ENCODE measurements at regions not wholly inside any gene's neighbourhood (a gene's known extent, or its start where the extent isn't known, plus 50 kb on each side); places are given as distances from the start of the nearest gene placed in this dataset.

GRCh38 chr11:134575504-134576230 is 163.6 kb upstream of the B3GAT1 start:
- peak; percentile 38 for DNase-seq (ENCODE audit: low spot score)

DNA sequence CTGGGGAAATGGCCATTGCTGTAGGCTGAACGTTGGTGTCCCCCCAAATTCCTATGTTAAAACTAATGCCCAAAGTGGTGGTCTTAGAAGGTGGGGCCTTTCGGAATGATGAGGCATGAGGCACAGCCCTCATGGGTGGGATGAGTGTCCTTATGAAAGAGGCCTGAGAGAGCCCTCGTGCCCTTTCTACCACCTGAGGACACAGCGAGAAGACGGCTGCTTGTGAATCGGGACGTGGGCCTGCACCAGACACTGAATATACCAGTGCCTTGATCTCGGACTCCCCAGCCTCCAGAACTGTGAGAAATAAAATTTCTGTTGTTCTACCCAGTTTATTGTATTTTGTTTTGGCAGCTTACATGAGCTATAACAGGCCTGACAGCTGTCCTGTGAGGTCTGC is 162.9 kb upstream of the B3GAT1 start:
- DNase-seq (ENCODE audit: low spot score): peak; percentile 36

- DNase-seq (ENCODE audit: low spot score): peak; percentile 17
These were observed 162.4 kb upstream of the B3GAT1 start for GRCh38 chr11:134574425-134574824.

DNA sequence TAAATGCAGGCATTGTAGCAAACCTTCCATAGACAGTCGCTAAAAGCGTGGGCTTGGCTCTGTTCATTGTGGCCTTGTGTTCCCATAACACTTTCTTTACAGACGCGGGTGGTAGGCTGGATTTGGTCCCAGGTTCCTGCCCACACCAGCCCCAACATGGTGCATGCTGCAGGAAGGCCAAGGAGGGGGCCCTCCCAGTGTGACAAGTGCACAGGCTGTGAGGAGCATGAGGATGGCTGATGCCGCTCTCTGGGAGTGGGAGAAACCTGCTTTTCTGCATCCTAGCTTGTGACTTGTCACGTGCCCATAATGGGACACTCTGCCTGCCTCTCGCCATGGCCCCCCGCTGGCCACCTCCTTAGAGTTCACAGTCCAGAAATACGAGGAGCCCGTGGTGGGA is 161.8 kb upstream of the B3GAT1 start:
- DNase-seq (ENCODE audit: low spot score): peak; percentile 33

GRCh38 chr11:134572741-134573675 is 161.0 kb upstream of the B3GAT1 start:
- peak; percentile 38 for DNase-seq (ENCODE audit: low spot score)

DNA sequence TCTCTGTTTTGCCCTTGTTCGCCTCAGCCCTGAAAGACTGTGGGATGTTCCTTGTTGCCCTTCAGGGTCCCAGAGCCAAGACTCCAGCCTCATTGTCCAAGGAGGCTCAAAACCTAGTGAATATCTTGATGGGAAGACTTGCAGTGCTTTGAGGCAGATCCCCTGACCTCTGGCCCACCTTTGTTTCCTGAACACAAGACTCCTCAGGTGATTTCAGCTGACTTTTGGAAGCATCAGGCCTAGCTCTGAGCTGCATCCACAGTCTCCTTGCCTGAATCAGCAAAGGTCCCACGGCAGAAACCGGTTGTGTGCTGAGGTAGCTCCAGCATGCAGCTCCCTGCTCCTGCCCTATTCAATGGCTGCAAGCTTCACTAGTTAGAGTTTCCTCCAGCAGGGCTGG is 159.3 kb upstream of the B3GAT1 start:
- peak; percentile 20 for DNase-seq (ENCODE audit: low spot score)

DNA sequence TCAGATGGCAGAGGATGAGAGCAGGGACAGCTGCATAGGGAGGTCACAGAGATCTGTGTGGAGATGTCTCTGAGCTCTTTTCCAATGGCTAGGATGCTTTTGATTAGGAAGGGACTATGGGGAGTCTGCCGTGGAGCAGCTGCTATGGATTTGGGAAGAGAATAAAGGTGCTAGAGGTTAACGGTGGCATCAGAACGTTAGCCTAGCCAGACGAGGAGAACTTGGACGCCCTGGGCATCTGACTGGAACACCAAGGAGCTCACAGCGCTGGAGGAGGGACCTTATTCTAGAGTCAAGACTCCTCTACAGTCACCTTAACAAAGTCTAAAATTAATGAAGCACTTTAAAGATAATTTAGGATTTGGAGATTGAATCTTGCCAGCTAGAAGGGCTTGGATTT is 157.2 kb upstream of the B3GAT1 start:
- DNase-seq (ENCODE audit: low spot score): no peak

DNA sequence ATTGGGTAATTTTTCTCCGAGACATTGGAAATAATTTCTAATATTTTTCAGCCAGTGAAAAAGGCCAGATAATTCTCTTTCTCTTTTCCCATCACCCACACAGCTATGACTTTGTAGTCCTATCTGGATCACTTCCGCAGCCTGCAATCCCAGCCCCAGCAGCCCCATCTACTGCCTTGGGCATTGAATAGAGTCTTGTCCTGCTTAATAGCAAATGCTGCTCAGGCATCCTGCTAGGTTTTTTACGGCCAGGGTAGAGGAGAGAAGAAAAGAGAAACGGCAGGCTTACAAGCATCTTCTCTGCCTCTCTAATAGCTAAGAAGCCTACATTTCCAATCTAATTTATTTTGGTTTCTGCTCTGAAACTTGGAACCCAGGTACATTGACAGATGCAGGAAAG is 154.3 kb upstream of the B3GAT1 start:
- no peak for DNase-seq (ENCODE audit: low spot score)

GRCh38 chr11:134565343-134565891 is 153.4 kb upstream of the B3GAT1 start:
- DNase-seq (ENCODE audit: low spot score): peak; percentile 46

DNA sequence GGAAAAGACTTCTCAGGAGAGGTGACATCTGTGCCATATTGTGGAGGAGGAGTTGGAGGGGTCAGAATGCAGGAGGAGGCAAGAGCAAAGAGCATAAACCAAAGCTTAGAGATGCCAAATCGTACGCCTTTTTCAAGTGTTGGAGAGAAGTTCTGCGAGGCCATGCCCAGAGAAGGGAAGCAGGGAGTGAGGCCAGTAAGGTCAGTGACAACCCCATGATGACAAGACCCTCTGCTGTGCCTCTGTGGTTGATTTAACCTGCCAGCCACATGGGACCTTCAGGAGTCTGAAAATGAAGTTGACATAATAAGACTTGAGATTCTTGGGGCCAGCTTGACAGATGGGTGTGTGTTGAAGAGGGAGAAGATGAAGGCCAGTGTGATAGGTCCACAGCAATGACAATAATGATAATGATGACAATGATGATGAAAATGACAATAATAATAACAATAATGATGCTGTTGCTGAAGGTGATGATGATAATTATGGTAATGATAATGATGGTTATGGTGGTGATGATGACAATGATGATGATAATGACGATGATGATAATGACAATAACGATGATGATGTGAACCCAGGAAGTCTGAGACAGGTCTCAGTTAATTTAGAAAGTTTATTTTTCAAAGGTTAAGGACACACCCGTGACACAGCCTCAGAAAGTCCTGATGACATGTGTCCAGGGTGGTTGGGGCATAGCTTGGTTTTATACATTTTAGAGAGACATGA is 152.6 kb upstream of the B3GAT1 start:
- DNase-seq (ENCODE audit: low spot score): peak; percentile 40

GRCh38 chr11:134562941-134563471 is 151.0 kb upstream of the B3GAT1 start:
- DNase-seq (ENCODE audit: low spot score): peak; percentile 60

- peak; percentile 64 for DNase-seq (ENCODE audit: low spot score)
These were observed 150.2 kb upstream of the B3GAT1 start for GRCh38 chr11:134562196-134562595.

GRCh38 chr11:134561331-134561720 is 149.3 kb upstream of the B3GAT1 start:
- DNase-seq (ENCODE audit: low spot score): no peak

DNA sequence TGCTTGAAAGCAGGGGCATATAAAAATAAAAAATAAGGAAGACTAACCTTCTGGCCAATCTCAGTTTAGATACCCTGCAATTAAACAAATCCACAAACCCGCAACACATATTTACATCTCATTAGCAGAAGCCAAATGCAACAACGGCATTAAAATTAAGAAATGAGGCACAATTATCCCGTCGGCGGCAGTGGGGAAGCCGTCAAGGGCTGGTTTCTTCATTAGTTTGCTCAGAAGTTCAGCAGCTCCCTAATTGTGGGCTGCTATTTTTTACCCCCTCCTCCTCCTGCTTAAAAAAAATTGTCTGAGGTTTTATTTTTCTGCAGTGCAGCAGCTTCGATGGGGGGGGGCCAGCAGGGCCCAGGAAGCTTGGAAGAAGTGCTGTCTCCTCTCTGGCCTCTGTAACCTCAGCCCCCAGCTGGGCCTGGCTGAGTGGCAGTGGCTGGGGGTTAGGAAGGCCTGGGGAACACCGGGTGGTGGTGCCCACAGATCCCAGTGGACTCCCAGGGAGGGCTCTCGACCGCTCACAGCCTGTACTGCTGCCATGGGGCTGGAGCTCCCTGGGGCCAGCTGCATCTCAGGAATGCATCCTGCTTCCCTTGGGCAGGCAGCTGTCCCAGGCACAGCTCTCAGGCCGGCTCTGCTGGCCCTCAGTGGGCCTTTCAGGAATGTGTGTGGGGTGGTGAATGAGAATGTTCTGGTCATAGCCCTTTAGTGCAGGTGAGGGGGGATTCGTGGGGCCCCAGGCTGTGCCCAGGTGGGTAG is 148.7 kb upstream of the B3GAT1 start:
- DNase-seq (ENCODE audit: low spot score): peak; percentile 65

DNA sequence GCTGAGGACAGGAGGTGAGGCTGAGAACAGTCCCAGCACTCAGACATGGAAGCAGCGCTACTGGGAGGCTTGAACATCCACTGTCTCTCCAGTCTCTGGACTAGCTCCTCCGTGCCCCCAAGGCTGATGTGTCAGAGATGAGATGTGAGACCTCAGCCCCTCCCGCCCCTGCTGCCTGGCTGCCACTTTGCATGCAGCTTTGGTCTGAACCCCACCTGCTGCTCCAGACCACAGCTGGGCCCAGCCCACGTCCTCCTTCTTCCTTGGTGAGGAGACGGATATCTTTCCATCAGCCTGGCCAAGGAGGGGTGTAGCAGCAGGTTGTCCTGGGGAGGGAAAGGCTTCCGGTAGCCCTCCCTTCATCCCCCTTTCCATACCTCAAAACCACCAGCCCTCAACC is 148.0 kb upstream of the B3GAT1 start:
- peak; percentile 38 for DNase-seq (ENCODE audit: low spot score)

- peak; percentile 33 for DNase-seq (ENCODE audit: low spot score)
These were observed 147.5 kb upstream of the B3GAT1 start for GRCh38 chr11:134559602-134559962.

- peak; percentile 11 for DNase-seq (ENCODE audit: low spot score)
These were observed 147.0 kb upstream of the B3GAT1 start for GRCh38 chr11:134558916-134559601.

GRCh38 chr11:134558258-134558835 is 146.3 kb upstream of the B3GAT1 start:
- peak; percentile 34 for DNase-seq (ENCODE audit: low spot score)

GRCh38 chr11:134557571-134558257 is 145.7 kb upstream of the B3GAT1 start:
- DNase-seq (ENCODE audit: low spot score): no peak

DNA sequence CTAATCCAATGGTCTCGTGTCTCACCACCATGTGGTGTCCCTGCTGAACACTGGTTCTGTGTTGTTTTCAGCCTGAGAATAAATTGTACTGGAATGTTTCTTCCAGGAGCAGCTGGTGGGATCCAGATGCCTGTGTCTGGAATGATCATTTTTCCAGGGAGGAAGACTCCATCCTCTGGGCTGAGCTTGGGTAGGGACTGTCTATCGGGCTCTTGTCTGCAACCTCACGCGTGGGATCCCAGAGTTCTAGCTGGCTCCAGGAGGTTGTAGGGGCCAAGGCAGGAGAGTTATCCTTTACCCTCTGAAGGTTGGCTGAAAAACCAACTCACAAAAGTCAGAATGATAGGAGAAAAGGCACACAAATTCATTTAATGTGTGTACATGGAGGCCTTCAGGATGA is 144.1 kb upstream of the B3GAT1 start:
- peak; percentile 12 for DNase-seq (ENCODE audit: low spot score)
